ENCODE measurements at regions not wholly inside any gene's neighbourhood (a gene's known extent, or its start where the extent isn't known, plus 50 kb on each side); places are given as distances from the start of the nearest gene placed in this dataset.
"Not testable (repeated sequence)": the region's sequence is repeated elsewhere in the genome, so short reads cannot be mapped to it uniquely, and the experiment has no call there.

- DNase-seq (ENCODE audit: low read depth) = no peak
These were observed 50.2 kb downstream of the SMIM38 start for GRCh38 chr11:69205743-69206612.

- not testable (repeated sequence) for DNase-seq (ENCODE audit: low read depth)
These were observed 50.9 kb downstream of the SMIM38 start for GRCh38 chr11:69206613-69206965.

DNA sequence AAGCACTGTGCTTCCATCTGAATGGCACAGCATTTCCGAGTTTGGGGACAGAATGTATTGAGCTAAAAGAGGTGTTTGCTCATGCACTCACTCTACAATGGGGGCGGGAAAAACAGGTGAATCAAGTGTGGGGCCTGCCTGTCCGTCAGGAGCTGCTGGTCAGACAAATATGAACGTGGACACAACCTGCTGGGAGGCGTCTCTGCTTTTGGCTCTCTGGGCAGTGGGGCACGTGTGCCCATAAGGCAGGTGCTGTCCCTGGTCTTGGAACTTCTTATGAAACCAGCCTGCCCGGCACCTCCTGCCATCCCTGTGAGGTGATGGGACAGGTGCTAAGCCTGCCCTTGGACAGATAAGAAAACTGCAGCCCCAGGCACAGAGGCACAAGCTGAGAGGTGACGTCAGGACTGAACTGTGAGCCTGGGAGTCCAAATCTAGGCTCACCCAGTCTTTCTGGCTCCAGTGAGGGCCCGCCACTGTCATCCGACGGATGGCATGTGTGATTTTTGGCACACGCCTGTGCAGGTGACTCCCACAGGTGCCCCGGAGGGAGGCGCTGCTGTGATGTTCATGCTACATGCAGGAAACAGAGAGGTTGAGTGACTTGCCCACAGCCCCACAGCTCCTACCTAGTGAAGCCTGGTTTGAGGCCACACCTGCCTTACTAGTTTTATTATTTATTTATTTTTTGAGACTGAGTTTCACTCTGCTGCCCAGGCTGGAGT lies 51.6 kb downstream of the SMIM38 start:
- no peak for DNase-seq (ENCODE audit: low read depth)

- no peak for DNase-seq (ENCODE audit: low read depth)
These were observed 52.7 kb downstream of the SMIM38 start for GRCh38 chr11:69208190-69209037.

DNA sequence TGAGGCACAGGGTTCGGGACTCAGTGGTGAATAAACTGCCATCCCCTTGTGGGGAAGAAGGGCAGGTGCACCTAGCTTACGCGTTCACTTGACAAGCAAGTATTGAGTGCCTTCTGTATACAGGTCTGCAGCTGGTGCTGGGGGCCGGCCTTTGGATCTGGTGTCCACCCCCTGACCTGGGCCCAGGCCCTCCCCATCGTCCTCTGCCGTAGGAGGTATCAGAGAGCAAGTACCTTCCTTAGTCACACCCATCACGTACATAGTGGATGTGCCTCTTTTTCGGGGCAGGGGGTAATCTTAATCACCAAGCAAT lies 53.3 kb downstream of the SMIM38 start:
- no peak for DNase-seq (ENCODE audit: low read depth)

GRCh38 chr11:69209421-69210309 lies 53.9 kb downstream of the SMIM38 start:
- DNase-seq (ENCODE audit: low read depth) = no peak

GRCh38 chr11:69210310-69211035 lies 54.7 kb downstream of the SMIM38 start:
- peak; percentile 65 for DNase-seq (ENCODE audit: low read depth)

DNA sequence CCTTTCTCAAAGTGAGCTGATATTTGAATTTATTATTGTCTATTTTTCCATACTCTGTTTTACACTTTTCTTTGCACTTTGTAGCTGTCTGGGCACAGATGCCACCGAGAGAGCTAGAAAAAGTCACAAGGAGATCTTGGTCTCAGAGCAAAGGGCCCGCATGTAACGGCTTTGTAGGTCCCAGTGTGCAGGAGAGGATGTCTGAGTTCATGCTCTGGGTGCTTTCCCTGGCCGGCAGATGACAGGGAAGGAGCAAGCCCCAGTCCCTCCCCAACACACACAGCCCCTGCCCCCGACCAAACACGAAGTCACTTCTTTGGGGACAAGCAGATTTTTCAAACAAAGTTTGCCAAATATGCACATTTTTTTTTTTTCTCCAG lies 55.8 kb downstream of the SMIM38 start:
- DNase-seq (ENCODE audit: low read depth) = no peak

- DNase-seq (ENCODE audit: low read depth) = no peak
These were observed 56.4 kb downstream of the SMIM38 start for GRCh38 chr11:69211920-69212797.

- DNase-seq (ENCODE audit: low read depth) = no peak
These were observed 57.0 kb downstream of the SMIM38 start for GRCh38 chr11:69212798-69213110.

GRCh38 chr11:69213316-69213715 lies 57.6 kb downstream of the SMIM38 start:
- DNase-seq (ENCODE audit: low read depth) = no peak

DNA sequence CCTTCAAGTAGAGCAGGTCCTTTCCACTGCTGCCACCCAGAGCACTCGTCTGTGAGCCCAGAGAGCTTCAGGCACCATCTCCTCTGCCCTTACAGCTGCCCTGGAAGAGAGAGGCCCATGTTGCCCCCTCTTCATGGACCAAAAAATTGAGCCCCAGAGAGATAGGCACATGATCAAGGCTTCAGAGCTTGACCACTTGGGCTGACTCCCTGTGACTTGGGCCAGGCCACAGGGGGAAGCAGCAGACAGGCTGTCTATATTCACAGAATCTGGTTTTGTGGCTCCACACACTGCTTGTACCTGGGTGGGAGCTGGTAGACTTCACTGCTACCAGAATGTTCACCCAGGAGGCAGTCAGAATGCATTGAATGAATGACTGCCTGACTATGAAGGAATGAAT lies 58.2 kb downstream of the SMIM38 start:
- DNase-seq (ENCODE audit: low read depth) = no peak

DNA sequence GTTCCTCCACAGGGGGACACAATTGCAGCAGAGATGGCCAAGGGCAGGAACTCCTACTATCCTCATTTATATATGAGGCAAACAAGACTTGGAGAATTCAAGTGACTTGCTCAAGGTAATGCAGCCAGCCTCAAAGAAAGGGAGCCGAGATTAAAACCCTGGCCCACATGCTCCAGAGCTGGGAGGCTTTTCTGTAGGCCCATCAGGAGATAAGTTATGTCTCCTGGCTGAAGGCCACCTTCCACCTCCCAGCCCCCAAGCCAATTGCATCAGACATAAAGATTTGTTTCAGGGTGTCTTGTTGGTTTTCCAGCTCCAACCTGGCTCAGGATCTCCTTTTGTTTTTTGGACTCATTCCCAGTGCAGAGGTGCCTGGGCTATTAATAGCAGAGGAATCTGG lies 59.5 kb downstream of the SMIM38 start:
- DNase-seq (ENCODE audit: low read depth) = no peak

GRCh38 chr11:69215784-69216415 lies 60.2 kb downstream of the SMIM38 start:
- DNase-seq (ENCODE audit: low read depth) = peak; percentile 38

DNA sequence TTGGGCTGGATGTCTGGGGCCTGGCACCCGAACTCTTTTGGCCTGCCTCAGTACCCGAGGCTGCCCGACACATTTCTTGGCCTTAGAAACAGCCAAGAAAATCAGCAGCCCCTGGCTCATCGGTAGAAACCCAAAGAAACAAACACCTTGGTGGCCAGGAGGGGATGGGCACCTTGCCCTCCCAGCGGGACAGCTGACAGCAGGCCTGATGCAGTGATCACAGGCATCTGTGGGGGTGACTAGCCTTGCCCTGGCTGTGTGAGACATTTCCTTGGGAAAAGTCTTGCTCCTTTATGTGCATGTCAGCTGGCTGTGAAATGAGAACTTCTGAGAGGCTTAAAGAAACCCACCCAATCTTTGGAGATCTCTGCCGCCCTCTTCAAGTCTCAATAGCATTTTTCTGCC lies 60.9 kb downstream of the SMIM38 start:
- no peak for DNase-seq (ENCODE audit: low read depth)

DNA sequence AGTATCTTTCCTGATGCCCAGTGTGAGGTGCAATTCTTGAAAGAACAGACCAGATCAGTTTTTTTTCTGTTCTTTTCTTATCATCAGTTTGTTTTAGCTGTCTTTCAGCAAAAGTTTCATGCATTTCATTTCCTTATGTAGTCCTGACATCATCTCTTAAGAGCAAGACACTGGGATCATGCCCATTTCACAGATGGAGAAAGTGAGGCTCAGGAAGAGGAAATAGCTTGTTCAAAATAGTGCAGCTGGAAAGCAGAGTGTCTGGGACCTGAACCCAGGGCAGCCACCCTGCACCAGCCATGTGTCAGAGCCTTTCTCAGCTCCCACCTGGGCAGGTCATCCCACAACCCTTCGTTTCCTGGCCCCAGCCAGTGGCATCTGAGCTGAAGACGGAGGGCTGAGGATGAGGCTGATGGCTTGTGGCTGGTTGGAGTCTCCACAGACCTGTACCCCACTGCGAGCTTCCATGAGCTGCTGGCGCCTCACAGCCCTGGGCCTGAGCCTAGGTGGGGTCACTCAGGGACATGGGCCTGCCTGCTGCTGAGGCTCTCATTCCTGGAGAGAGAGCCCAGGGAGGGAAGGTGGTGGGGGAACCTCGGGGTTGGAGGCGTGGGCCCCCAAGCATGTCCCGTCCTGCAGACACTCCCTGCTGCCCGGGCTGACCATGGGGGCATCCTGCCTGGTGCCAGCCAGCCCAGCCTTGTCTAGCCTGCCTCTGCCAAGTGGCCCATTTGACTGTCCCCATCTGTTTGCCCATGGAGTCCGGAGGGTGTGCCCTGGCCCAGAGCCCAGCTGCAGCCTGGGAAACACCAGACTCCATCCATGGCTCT lies 61.8 kb downstream of the SMIM38 start:
- DNase-seq (ENCODE audit: low read depth) = peak; percentile 18

DNA sequence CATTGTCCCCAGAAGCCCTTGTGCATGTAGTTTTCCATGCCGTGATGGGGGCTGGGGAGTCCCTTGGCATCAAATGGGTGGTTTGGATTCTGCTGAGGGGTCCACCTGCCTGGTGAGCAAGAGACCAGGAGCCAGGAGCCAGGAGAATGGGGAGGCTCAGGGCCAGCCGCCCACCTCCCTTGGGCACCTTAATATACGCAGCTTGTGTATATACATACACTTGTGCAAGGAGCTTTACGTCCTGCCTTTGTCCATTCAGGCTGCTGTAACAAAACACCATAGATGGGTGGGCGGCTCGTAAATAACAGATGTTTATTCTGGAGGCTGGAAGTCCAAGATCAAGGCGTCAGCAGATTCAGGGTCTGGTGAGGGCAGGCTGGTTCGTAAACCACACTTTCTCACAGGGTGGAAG lies 62.5 kb downstream of the SMIM38 start:
- DNase-seq (ENCODE audit: low read depth) = no peak

Data from myocyte (in vitro differentiated cells).